H1 (cell line): ENCODE measurements at regions not wholly inside any gene's neighbourhood (a gene's known extent, or its start where the extent isn't known, plus 50 kb on each side); places are given as distances from the start of the nearest gene placed in this dataset.

Source experiments
- CTCF ChIA-PET: fragments of 300-600 bp; sonication (Branson Sonifier 250); formaldehyde crosslinking; loops from one replicate; lab custom pipeline; 2021; ENCODE audit not compliant: partially characterized antibody; lab: Charles Lee
- POLR2A ChIA-PET: fragments of 300-600 bp; sonication (Branson Sonifier 250); formaldehyde crosslinking; loops from one replicate; lab custom pipeline; 2021; ENCODE audit warnings: inconsistent platforms; ENCODE audit not compliant: partially characterized antibody; lab: Charles Lee
- DNase-seq, 2 experiments: peaks; one replicate each; pipeline versions ENCODE4 v3.0.0 to v3.0.0-alpha.2; 2010 to 2022; ENCODE audit warnings: low spot score in 2 of 2, low read depth in 1 of 2, mixed read lengths in 1 of 2
- FAIRE-seq: peaks from 2 replicates; lab custom pipeline; 2011; peaks lifted over from hg19 to GRCh38; lab: Jason Lieb, UNC
- H2AFZ ChIP-seq: 2 replicates; pipeline ENCODE4 v1.8.1; 2012; ENCODE audit warnings: low read length, inconsistent platforms
- H2AK5ac ChIP-seq: 2 replicates; pipeline ENCODE4 v1.6.1; 2013; ENCODE audit warnings: low read depth, low read length
- H2BK120ac ChIP-seq: replicated peaks from 2 replicates; pipeline ENCODE3; 2013; ENCODE audit warnings: low read depth, low read length, inconsistent platforms
- H2BK12ac ChIP-seq: 2 replicates; pipeline ENCODE4 v1.6.1; 2013; ENCODE audit warnings: low read depth, low read length
- H2BK15ac ChIP-seq: 2 replicates; pipeline ENCODE4 v1.6.1; 2013; ENCODE audit warnings: low read length
- H2BK20ac ChIP-seq: 2 replicates; pipeline ENCODE4 v1.6.1; 2013; ENCODE audit warnings: low read length
- H2BK5ac ChIP-seq: 2 replicates; pipeline ENCODE4 v1.6.1; 2013; ENCODE audit warnings: low read depth, low read length
- H3K14ac ChIP-seq: 2 replicates; pipeline ENCODE4 v1.6.1; 2013; ENCODE audit warnings: inconsistent platforms; ENCODE audit not compliant: insufficient read length
- H3K18ac ChIP-seq: 2 replicates; pipeline ENCODE4 v1.6.1; 2013; ENCODE audit warnings: low read length; ENCODE audit errors: extremely low read depth
- H3K23ac ChIP-seq: 2 replicates; pipeline ENCODE4 v1.6.1; 2013; ENCODE audit warnings: inconsistent platforms; ENCODE audit not compliant: insufficient read length
- H3K23me2 ChIP-seq: 2 replicates; pipeline ENCODE4 v1.6.1; 2013; ENCODE audit warnings: low read depth, low read length
- H3K27ac ChIP-seq: 2 replicates; pipeline ENCODE4 v1.6.1; 2011; ENCODE audit warnings: low read depth, low read length, inconsistent platforms
- H3K27me3 ChIP-seq, 4 experiments: replicated peaks in 1 of 4; 1 replicate in 1 of 4; 2 replicates in 3 of 4; pipeline versions ENCODE4 v1.6.1 to v1.8.1; 2011 to 2013; ENCODE audit warnings: low read length in 3 of 4, mild to moderate bottlenecking in 3 of 4, inconsistent platforms in 2 of 4, mixed read lengths in 2 of 4, moderate library complexity in 1 of 4; ENCODE audit not compliant: control insufficient read depth in 3 of 4, insufficient read depth in 3 of 4; ENCODE audit errors: extremely low read depth in 1 of 4
- H3K36me3 ChIP-seq, 4 experiments: 2 replicates each; pipeline versions ENCODE4 v1.6.1 to v1.8.1; 2011 to 2013; ENCODE audit warnings: mild to moderate bottlenecking in 4 of 4, low read length in 3 of 4, moderate library complexity in 2 of 4, control low read depth in 1 of 4, inconsistent platforms in 1 of 4; ENCODE audit not compliant: insufficient read depth in 4 of 4, control insufficient read depth in 2 of 4
- H3K4ac ChIP-seq: replicated peaks from 2 replicates; pipeline ENCODE3; 2013; ENCODE audit warnings: low read length, low read depth, mixed read lengths, inconsistent platforms; ENCODE audit not compliant: insufficient read length
- H3K4me1 ChIP-seq, 4 experiments: replicated peaks in 1 of 4; 1 replicate in 1 of 4; 2 replicates in 3 of 4; pipeline versions ENCODE4 v1.6.1 to v1.8.1; 2011 to 2013; ENCODE audit warnings: low read length in 3 of 4, inconsistent platforms in 2 of 4, mixed read lengths in 1 of 4; ENCODE audit not compliant: insufficient read depth in 4 of 4, control insufficient read depth in 3 of 4
- H3K4me2 ChIP-seq, 2 experiments: 2 replicates each; pipeline versions ENCODE4 v1.6.1 to v1.8.1; 2011 to 2013; ENCODE audit warnings: low read depth in 2 of 2, low read length in 2 of 2, control low read depth in 1 of 2, inconsistent platforms in 1 of 2, mild to moderate bottlenecking in 1 of 2; ENCODE audit not compliant: insufficient read depth in 1 of 2
- H3K4me3 ChIP-seq, 4 experiments: fragments of 200-600, 300-600 bp in 1 of 4; sonication (generic), shearing (Covaris generic), sonication (Bioruptor Twin) in 1 of 4; 2 replicates each; pipeline versions ENCODE4 v1.5.1 to v1.8.1; 2011 to 2016; ENCODE audit warnings: low read length in 4 of 4, low read depth in 3 of 4, control low read depth in 2 of 4, inconsistent platforms in 2 of 4, mild to moderate bottlenecking in 2 of 4, mixed read lengths in 1 of 4, moderate library complexity in 1 of 4; ENCODE audit not compliant: insufficient read depth in 2 of 4; ENCODE audit errors: extremely low read depth in 1 of 4
- H3K56ac ChIP-seq: replicated peaks from 2 replicates; pipeline ENCODE3; 2013; ENCODE audit warnings: low read depth, mild to moderate bottlenecking, mixed read lengths, low read length, inconsistent platforms; ENCODE audit not compliant: insufficient read length
- H3K79me1 ChIP-seq: 2 replicates; pipeline ENCODE4 v1.6.1; 2013; ENCODE audit warnings: low read depth, low read length, control low read depth
- H3K79me2 ChIP-seq, 2 experiments: 2 replicates each; pipeline versions ENCODE4 v1.6.1 to v1.8.1; 2012 to 2013; ENCODE audit warnings: low read length in 2 of 2, mild to moderate bottlenecking in 2 of 2, inconsistent platforms in 1 of 2; ENCODE audit not compliant: insufficient read depth in 2 of 2, control insufficient read depth in 1 of 2
- H3K9ac ChIP-seq, 4 experiments: replicated peaks in 1 of 4; 1 replicate in 1 of 4; 2 replicates in 3 of 4; pipeline versions ENCODE4 v1.6.1 to v1.8.1; 2011 to 2013; ENCODE audit warnings: low read depth in 3 of 4, low read length in 3 of 4, control low read depth in 2 of 4, mild to moderate bottlenecking in 2 of 4, moderate library complexity in 2 of 4, inconsistent platforms in 1 of 4; ENCODE audit errors: extremely low read depth in 1 of 4
- H3K9me3 ChIP-seq, 2 experiments: 2 replicates each; pipeline versions ENCODE4 v1.6.1 to v1.8.1; 2012 to 2013; ENCODE audit warnings: mild to moderate bottlenecking in 2 of 2, moderate library complexity in 2 of 2, control low read depth in 1 of 2, inconsistent platforms in 1 of 2, low read depth in 1 of 2, low read length in 1 of 2, mixed read lengths in 1 of 2; ENCODE audit not compliant: insufficient read depth in 2 of 2
- H4K20me1 ChIP-seq, 2 experiments: replicated peaks in 1 of 2; 2 replicates each; pipeline versions ENCODE3 to v1.8.1; 2011 to 2013; ENCODE audit warnings: inconsistent platforms in 2 of 2, low read length in 2 of 2, mild to moderate bottlenecking in 1 of 2; ENCODE audit not compliant: insufficient read depth in 2 of 2, control insufficient read depth in 1 of 2
- H4K5ac ChIP-seq: 2 replicates; pipeline ENCODE4 v1.6.1; 2013; ENCODE audit warnings: low read length, low read depth, mixed read lengths, inconsistent platforms; ENCODE audit not compliant: insufficient read length
- H4K8ac ChIP-seq: 2 replicates; pipeline ENCODE4 v1.8.0; 2013; ENCODE audit warnings: mild to moderate bottlenecking, moderate library complexity, low read length, inconsistent platforms; ENCODE audit not compliant: insufficient read depth; ENCODE audit errors: extremely low read depth
- H4K91ac ChIP-seq: replicated peaks from 2 replicates; pipeline ENCODE3; 2013; ENCODE audit warnings: low read length, mixed read lengths, inconsistent platforms; ENCODE audit not compliant: insufficient read length
- POLR2A ChIP-seq, 2 experiments: IDR thresholded peaks; 1 replicate in 1 of 2; 2 replicates in 1 of 2; pipeline ENCODE4 v1.6.1; 2011; ENCODE audit warnings: low read depth in 2 of 2, low read length in 2 of 2, mild to moderate bottlenecking in 2 of 2; ENCODE audit errors: control extremely low read depth in 1 of 2
- SIN3A ChIP-seq, 2 experiments: IDR thresholded peaks in 1 of 2; conservative IDR thresholded peaks in 1 of 2; 2 replicates each; pipeline ENCODE4 v1.6.1; 2011 to 2012; ENCODE audit warnings: low read length in 2 of 2, improper control_type of control experiment in 1 of 2, low read depth in 1 of 2, mild to moderate bottlenecking in 1 of 2
- WGBS, 2 experiments: shearing (Covaris generic) in 1 of 2; methylation state at CpG; one replicate each; pipeline versions ENCODE4 v1.1.6 to v1.1.7; 2013 to 2015; ENCODE audit warnings: low lambda C conversion rate in 2 of 2, mixed read lengths in 2 of 2, inconsistent platforms in 1 of 2, low coverage in 1 of 2, missing lambda C conversion rate in 1 of 2; ENCODE audit not compliant: insufficient replicate concordance in 2 of 2, insufficient coverage in 1 of 2, insufficient read length in 1 of 2; ENCODE audit errors: extremely low coverage in 1 of 2, missing lambda C conversion rate in 1 of 2; 5-methylcytosine and 5-hydroxymethylcytosine counted together

GRCh38 chr6:159360306-159360705, 191.1 kb downstream of the FNDC1 start:
- ChIA-PET POLR2A (no interaction called here), CTCF (no interaction called here)
- Histone ChIP-seq H3K9ac (no peak overlapping the region), H4K91ac (no peak overlapping the region), H3K27ac (no peak overlapping the region), H3K4ac (no peak overlapping the region), H3K4me1 (no peaks in the 10 kb centered on the region), H3K18ac (no peak overlapping the region), H2BK20ac (no peak overlapping the region), H4K8ac (no peak overlapping the region), H3K56ac (no peak overlapping the region), H2AFZ (no peak overlapping the region), H2BK15ac (no peak overlapping the region), H3K4me2 (no peak overlapping the region), H2AK5ac (no peak overlapping the region), H3K14ac (no peak overlapping the region), H4K20me1 (no peaks in the 10 kb centered on the region), H4K5ac (no peak overlapping the region), H3K4me3 (no peak overlapping the region), H2BK12ac (no peak overlapping the region), H3K79me2 (no peaks in the 10 kb centered on the region), H2BK120ac (no peak overlapping the region), H3K23me2 (no peaks in the 10 kb centered on the region), H3K36me3 (no peaks in the 10 kb centered on the region), H3K27me3 (no peaks in the 10 kb centered on the region), H2BK5ac (no peak overlapping the region), H3K9me3 (peaks cover 54 to 70% of the 10 kb centered on the region in 2 experiments), H3K79me1 (no peaks in the 10 kb centered on the region), H3K23ac (no peak overlapping the region)
- DNase-seq (no peak), FAIRE-seq (no peak)
- TF ChIP-seq SIN3A (conservative IDR thresholded peaks at IDR 0.05 in 1 of 2, IDR thresholded peaks at IDR 0.05 in 1 of 2; ENCODE audit: low read depth in 1 of 2, low read length in 2 of 2), result no peak
- no peak for TF ChIP-seq POLR2A (IDR thresholded peaks at IDR 0.05; ENCODE audit: control extremely low read depth in 1 of 2, low read depth in 2 of 2, low read length in 2 of 2)
- WGBS, 2 experiments, result 78% methylated on average over 4 of the region's 4 CpGs; no CpG with 5 or more reads in 1 of the 2 experiments
